NCI-H446 (cell line): ENCODE measurements at regions not wholly inside any gene's neighbourhood (a gene's known extent, or its start where the extent isn't known, plus 50 kb on each side); places are given as distances from the start of the nearest gene placed in this dataset.
"Not testable (repeated sequence)": the region's sequence is repeated elsewhere in the genome, so short reads cannot be mapped to it uniquely, and the experiment has no call there.

Experiments used
- DNase-seq, 2 experiments: peaks; one replicate each; lab custom pipeline; 2025; lab: John Stamatoyannopoulos, UW

DNA sequence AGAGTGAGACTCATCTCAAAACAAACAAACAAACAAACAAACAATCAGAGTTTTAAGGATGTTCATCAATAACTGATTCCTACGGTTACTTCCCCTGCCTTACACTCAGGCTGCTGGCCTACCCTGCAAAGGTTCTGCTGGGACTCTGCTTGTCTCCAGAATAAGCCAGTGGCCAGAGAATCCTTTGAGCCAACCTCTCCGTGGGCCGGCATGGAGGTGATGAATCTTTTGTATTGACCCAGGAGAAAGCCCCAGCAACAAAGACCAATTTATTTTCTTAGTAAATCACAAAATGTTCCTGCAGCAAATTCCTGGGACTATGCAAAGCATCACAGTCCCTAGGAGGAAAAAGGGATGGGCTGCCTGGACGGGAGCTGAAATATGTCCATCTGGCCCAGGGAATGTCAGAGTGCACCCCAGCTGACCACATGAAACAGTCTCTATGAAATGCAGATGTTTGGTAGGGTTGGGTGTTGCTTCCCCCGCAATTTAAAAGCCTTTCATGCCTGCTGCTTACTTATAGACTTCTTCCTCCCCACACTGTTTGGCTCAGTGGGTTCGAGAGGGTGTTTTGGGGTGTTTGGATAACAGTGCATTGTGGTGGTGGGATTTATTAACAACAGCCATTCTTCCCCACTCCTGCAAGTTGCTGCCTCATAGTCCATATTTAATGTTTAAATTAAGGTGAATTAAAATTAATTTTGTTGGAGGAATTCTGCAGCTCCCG is 185.9 kb upstream of the IRF2BP2 start:
- not testable (repeated sequence) for DNase-seq

DNA sequence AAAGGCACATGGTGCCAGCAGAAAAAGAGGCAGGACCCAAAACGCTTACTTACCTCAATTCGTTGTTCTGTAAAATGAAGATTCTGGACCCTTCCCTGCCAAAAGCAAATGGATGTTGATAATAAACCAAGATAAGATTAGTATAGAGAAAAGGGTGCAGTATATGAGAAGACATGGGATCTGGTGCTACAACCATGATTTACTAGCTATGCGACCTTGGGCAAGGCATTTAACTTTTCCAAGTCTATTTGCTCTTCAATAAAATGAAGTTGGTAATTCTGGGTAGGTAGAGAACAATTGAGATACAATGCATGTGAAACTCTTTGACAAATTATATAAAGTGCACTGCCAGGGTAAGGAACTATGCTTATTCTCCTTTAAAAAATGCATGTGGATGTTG is 185.0 kb upstream of the IRF2BP2 start:
- DNase-seq = not testable (repeated sequence)

DNA sequence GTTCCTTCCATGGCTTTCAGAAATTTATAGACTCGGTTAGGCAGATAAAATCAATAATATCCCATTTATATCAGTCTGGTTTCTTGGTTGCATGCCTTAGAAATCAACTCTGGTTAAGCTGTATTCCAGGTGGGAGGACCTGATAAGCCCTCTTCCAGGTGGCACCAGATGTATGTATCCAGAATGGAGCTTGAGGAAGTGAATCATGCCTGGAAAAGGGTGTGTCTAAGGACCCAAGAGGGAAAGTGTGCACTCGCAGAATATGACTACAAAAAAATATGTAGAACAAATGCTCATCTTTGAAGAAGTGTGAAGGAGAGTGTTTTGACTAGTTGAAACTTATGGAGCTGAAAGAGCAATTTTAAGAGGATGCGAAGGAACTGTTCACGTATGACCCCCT is 184.5 kb upstream of the IRF2BP2 start:
- not testable (repeated sequence) for DNase-seq

DNA sequence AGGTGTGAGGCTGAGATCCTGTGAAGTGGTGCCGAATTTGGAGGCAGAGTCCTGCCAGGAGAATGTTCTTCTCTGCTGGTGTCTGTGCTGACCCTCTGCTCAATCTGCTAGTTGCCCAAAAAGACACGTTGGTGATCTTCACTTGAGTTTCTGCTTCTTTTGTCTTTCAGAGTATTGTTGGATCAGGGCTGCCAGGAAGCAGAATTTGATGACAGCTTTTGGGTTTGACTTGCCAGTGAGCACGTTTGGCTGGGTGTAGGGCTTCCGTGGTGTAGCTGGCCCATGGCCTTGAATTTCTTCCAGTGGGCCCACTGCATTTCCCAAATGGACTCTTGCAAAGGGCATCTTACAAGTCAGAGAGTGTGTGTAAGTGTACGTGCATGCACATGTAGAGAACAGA is 183.9 kb upstream of the IRF2BP2 start:
- peak in 1 of 2 experiments; percentile 23 for DNase-seq

DNA sequence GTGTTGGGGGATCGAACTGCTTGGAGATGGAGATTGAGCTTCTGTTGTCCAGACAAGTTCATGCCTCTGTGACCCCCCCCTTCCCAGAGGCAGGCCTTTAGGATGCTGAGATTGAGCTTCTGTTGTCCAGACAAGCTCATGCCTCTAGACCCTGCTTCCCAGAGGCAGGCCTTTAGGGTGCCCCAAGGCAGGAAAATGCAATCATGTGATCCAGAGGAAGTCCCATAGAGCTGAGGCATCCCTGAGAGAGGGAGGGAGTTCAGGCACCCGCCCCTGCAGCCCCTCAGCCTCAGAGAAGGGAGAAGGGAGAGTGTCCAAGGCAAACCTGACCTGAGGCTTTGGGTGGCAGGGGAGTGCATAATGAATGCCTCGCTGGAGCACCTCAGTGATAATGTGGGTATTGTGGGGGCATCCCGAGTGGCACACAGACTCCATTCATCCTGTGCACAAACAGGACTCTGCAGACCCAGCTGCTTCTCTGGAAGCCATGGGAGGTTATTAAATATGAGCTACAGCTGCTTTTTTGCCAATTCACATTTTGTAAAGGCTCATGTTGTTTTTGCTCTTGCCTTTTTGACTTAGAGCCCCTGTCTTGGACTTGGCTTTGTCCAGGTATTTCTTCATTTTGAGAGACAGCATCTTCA is 182.4 kb upstream of the IRF2BP2 start:
- not testable (repeated sequence) for DNase-seq

DNA sequence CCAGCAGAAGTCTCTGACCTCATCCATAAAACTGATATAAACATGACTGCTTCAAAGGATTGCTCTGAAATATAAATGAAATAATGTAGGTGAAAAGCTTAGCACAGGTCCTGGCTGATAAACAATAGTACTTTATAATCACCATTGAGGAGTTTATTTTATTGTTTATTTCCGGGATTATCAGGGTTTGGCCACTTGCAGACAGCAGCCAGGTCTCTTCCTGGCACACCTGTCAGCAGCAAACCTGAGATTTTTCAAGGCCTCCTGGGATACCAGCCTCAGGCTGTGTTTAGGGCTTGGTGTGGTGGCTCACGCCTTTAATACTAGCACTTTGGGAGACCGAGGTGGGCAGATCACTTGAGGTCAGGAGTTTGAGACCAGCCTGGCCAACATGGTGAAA is 181.6 kb upstream of the IRF2BP2 start:
- not testable (repeated sequence) for DNase-seq

DNA sequence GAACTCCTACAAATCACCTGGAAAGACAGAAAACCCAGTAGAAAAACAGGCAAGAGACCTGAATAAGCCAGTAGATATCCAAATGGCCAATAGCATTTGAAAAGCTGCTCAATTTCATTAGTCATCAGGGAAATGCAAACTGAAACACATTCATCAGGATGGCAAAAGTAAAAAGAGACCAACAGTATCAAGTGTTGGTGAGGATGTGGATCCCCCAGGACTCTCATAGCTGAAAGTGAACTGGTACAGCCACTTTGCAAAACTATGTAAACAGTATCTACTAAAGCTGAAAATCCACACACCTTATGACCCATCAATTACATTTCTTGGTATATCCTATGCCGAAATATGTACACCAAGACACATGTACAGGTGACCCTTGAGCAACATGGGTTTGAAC is 180.4 kb upstream of the IRF2BP2 start:
- DNase-seq = not testable (repeated sequence)

GRCh38 chr1:234787011-234787584 is 177.1 kb upstream of the IRF2BP2 start:
- not testable (repeated sequence) for DNase-seq

GRCh38 chr1:234785922-234786321 is 175.9 kb upstream of the IRF2BP2 start:
- DNase-seq = not testable (repeated sequence)

DNA sequence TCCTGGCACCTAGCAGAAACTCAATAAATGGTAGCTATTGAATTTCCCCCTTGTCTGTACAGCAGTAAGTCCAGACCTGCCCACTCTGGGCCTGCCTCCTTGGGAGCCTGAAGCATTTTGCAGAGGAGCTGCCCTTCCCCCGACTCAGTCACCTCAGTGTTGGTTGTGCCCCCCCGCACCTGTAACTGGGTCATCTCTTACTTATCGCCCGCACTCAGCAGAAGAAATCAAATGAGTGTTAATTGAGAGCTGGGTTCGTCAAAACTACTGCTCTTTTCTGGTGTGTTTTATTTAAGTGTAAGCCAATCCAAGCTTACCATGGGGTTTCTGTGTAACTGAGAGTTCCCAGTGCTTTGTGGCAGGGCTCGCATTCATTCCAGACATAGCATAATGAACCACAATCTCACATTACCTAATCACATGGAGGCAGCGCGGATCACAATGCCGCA is 175.5 kb upstream of the IRF2BP2 start:
- DNase-seq = not testable (repeated sequence)

GRCh38 chr1:234784108-234784507 is 174.1 kb upstream of the IRF2BP2 start:
- DNase-seq = not testable (repeated sequence)

DNA sequence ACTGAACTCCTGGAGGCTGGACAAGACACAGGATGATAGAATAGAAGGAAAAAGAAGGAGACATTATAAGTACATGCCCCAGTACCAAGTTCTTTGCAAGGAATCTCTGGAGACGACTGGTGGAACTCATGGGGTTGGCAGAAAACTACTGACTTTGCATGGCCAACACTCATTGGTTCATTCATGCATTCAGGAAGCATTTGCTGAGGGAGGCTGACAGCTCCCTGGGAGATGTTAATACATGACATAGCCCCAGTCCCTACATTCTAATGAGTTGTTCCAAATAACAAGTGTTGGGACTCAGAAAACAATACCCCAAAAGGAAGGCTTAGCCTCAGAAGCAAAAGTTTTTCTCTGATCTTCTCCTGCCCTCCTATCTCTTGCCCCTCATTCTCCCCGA is 172.8 kb upstream of the IRF2BP2 start:
- DNase-seq = no peak

GRCh38 chr1:234782105-234782751 is 172.2 kb upstream of the IRF2BP2 start:
- DNase-seq = no peak

DNA sequence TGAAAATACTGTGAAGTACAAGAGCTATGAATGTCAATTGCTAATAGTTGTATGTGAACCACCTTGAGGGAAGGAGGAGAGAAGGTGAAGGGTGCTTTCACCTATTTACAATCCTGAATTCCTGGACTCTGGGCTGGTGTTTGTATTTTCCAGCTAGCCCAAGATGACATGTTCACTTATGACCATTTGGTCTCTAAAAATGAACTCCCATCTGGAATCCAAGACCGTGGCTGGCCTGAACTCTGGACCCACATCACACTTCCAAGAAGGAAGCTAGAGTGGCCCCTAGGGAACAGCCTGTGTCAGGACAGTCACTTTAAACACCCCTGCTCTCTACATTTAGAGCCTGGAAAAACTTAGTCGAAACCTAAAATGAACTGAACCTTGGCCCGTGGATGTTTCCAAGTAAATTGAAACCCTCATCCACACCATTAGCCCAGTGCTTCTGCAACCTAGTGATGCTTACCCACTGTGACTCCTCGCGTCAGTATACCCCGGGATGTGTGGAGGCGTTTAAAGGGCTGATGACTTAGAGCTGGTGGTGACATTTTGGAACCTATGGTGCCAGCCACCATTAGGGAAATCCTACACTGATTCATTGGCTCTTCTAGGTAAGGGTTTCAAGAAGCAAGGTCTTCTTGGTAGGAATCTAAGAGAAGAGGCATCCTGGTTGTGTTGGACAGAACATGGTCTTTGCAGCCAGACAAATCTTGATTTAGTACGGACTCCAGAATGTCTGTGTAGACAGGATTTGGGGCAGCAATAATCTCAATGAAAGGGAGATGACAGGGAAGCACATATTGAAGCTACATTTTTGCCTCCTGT is 171.5 kb upstream of the IRF2BP2 start:
- DNase-seq = no peak

- DNase-seq = no peak
Measured at GRCh38 chr1:234780531-234781162, 170.7 kb upstream of the IRF2BP2 start.

DNA sequence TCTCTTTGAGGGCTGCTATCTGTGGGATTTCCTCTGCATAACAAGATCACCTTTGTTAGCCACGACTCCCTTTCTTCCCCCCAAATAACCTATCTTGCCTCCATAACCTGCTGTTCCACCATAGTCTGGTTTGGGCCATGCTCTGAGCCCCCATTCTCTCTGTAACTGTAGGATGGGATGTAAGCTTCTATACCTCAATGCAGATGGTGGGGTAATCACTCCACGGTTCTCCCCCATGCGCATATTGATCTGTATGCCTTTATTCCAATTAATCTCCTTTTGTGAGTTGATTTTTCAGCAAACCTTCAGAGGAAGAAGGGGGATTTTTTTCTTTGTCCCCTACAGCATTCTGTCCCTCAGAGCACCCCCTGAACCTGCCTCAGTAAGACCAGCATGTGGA is 170.1 kb upstream of the IRF2BP2 start:
- DNase-seq = no peak

DNA sequence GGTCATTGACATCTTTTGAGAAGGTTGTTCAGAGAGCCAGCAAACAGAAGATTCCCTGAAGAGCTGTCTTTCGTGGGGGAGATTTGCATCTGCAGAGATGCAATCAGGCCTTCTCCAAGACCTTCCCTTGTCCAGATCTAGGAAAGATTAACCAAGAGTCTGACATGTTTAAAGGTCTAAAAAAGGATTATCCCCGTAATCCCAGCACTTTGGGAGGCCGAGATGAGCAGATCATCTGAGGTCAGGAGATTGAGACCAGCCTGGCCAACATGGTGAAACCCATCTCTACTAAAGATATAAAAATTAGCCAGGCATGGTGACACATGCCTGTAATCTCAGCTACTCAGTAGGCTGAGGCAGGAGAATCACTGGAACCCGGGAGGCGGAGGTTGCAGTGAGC is 169.6 kb upstream of the IRF2BP2 start:
- DNase-seq = not testable (repeated sequence)

DNA sequence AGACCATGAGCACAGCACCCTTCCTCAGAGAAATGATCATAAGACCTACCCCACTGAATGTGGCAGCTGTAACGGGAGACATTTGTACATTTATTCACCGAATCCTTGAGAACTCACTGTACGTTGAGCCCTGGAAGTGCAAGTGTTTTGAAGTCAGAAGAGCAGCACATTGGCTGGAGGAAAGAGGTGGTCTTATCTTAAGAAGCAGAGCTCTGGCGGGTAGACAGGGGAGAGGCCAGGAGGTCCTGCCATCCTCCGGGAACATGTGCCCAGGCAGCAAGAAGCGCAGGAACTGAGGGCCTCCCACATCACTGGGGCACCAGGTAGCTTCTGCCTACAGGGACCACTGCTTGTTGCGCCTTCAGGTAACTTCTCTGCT is 169.2 kb upstream of the IRF2BP2 start:
- peak in 1 of 2 experiments; percentile 26 for DNase-seq

- no peak for DNase-seq
Measured at GRCh38 chr1:234778221-234779159, 168.5 kb upstream of the IRF2BP2 start.

DNA sequence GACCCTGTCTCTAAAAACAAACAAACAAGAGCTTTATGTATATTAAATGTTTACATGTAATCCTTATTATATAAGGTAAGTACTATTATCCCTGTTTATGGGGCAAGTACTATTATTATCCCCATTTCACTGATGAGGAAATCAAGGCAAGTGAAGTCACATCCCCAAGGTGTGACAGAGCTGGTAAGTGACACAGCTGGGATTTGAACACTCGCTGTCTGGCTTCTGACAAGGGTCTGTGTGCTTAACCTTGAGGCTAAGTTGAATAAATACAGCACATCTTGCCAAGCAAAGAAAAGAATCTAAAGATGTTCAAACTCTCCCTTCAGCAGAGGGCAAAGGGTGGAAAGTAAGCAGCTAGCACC is 167.9 kb upstream of the IRF2BP2 start:
- DNase-seq = no peak
